ENCODE measurements at regions not wholly inside any gene's neighbourhood (a gene's known extent, or its start where the extent isn't known, plus 50 kb on each side); places are given as distances from the start of the nearest gene placed in this dataset.

DNA sequence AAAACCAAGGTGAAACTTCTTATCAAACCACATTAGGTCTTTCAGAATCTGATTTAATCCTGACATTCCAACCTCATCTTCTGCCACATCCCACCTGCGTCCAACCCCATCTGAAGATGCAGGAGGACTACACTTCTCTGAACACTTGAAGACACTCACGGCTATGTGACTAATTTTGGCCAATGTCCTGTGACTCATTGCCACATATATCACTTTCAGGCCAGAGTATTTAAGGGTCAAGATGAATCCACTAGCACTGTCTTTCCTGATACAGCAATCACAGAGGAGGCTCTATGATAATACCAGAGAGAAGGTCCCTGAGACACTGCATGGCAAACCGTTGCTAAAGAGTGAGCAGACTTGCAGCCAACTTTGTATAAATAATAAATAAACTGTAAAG lies 323.4 kb downstream of the NR2F1-AS1 start:
- CTCF ChIA-PET, result no interaction called here
- POLR2A ChIA-PET, result no interaction called here
- TF ChIP-seq CTCF (IDR thresholded peaks at IDR 0.05; ENCODE audit: insufficient read depth, low read depth, low read length), result no peak
- H3K4me3 ChIP-seq (ENCODE audit: low read depth, low read length), result no peak overlapping the region
- DNase-seq (ENCODE audit: low read depth), result no peak
- no peaks in the 10 kb centered on the region for H3K36me3 ChIP-seq (ENCODE audit: control insufficient read depth, insufficient read depth, low read length)
- no peaks in the 10 kb centered on the region for H3K27me3 ChIP-seq (ENCODE audit: control insufficient read depth, insufficient read depth, low read length)

GRCh38 chr5:93255796-93256195 lies 325.2 kb downstream of the NR2F1-AS1 start:
- no peak for TF ChIP-seq CTCF (IDR thresholded peaks at IDR 0.05; ENCODE audit: insufficient read depth, low read depth, low read length)
- POLR2A ChIA-PET, result no interaction called here
- CTCF ChIA-PET, result no interaction called here
- H3K36me3 ChIP-seq (ENCODE audit: control insufficient read depth, insufficient read depth, low read length), result no peaks in the 10 kb centered on the region
- H3K27me3 ChIP-seq (ENCODE audit: control insufficient read depth, insufficient read depth, low read length), result no peaks in the 10 kb centered on the region
- no peak for DNase-seq (ENCODE audit: low read depth)
- no peak overlapping the region for H3K4me3 ChIP-seq (ENCODE audit: low read depth, low read length)

GRCh38 chr5:93252165-93252564 lies 328.9 kb downstream of the NR2F1-AS1 start:
- DNase-seq (ENCODE audit: low read depth), result no peak
- TF ChIP-seq CTCF (IDR thresholded peaks at IDR 0.05; ENCODE audit: insufficient read depth, low read depth, low read length), result no peak
- POLR2A ChIA-PET, result no interaction called here
- CTCF ChIA-PET, result no interaction called here
- H3K4me3 ChIP-seq (ENCODE audit: low read depth, low read length), result no peak overlapping the region
- no peaks in the 10 kb centered on the region for H3K27me3 ChIP-seq (ENCODE audit: control insufficient read depth, insufficient read depth, low read length)
- no peaks in the 10 kb centered on the region for H3K36me3 ChIP-seq (ENCODE audit: control insufficient read depth, insufficient read depth, low read length)

GRCh38 chr5:93251347-93251746 lies 329.7 kb downstream of the NR2F1-AS1 start:
- ChIA-PET POLR2A (no interaction called here), CTCF (interaction anchor here (0.8 to 0.9 kb wide), 2 partner anchors 9 to 154 kb away, joined by 3 read pairs; no protein-coding TSS in a partner anchor)
- Histone ChIP-seq H3K36me3 (ENCODE audit: control insufficient read depth, insufficient read depth, low read length) (no peaks in the 10 kb centered on the region), H3K4me3 (ENCODE audit: low read depth, low read length) (no peak overlapping the region), H3K27me3 (ENCODE audit: control insufficient read depth, insufficient read depth, low read length) (no peaks in the 10 kb centered on the region)
- no peak for TF ChIP-seq CTCF (IDR thresholded peaks at IDR 0.05; ENCODE audit: insufficient read depth, low read depth, low read length)
- DNase-seq (ENCODE audit: low read depth), result no peak

- H3K27me3 ChIP-seq (ENCODE audit: control insufficient read depth, insufficient read depth, low read length), result no peaks in the 10 kb centered on the region
- POLR2A ChIA-PET, result no interaction called here
- TF ChIP-seq CTCF (IDR thresholded peaks at IDR 0.05; ENCODE audit: insufficient read depth, low read depth, low read length), result no peak
- no peaks in the 10 kb centered on the region for H3K36me3 ChIP-seq (ENCODE audit: control insufficient read depth, insufficient read depth, low read length)
- H3K4me3 ChIP-seq (ENCODE audit: low read depth, low read length), result no peak overlapping the region
- no peak for DNase-seq (ENCODE audit: low read depth)
- CTCF ChIA-PET, result interaction anchor here (0.8 kb wide), 1 partner anchor 18 kb away, joined by 3 read pairs; no protein-coding TSS in a partner anchor
Measured at GRCh38 chr5:93250424-93250823, 330.6 kb downstream of the NR2F1-AS1 start.
